Common myeloid progenitor, CD34-positive (primary cell): ENCODE measurements at regions not wholly inside any gene's neighbourhood (a gene's known extent, or its start where the extent isn't known, plus 50 kb on each side); places are given as distances from the start of the nearest gene placed in this dataset.

Source experiments
- CTCF ChIA-PET: fragments of 350-600 bp; sonication (Branson Sonifier 250); formaldehyde crosslinking; loops from one replicate; lab custom pipeline; 2021; ENCODE audit warnings: antibody characterized with exemption; lab: Charles Lee
- POLR2A ChIA-PET: fragments of 350-600 bp; sonication (Branson Sonifier 250); formaldehyde crosslinking; loops from one replicate; lab custom pipeline; 2021; ENCODE audit warnings: antibody characterized with exemption; lab: Charles Lee
- DNase-seq, 3 donors: peaks; one replicate each; pipeline versions ENCODE4 v3.0.0 to v3.0.0-alpha.2; 2013
- H3K27ac ChIP-seq, 2 experiments: 1 replicate in 1 of 2; 2 replicates in 1 of 2; pipeline ENCODE4 v1.7.0; 2013; ENCODE audit warnings: inconsistent platforms in 2 of 2, low read length in 2 of 2, mild to moderate bottlenecking in 2 of 2, low read depth in 1 of 2, moderate library complexity in 1 of 2; ENCODE audit not compliant: severe bottlenecking in 2 of 2, insufficient read depth in 1 of 2, poor library complexity in 1 of 2
- H3K27me3 ChIP-seq, 5 experiments: replicated peaks in 2 of 5; 1 replicate in 3 of 5; 2 replicates in 2 of 5; pipeline versions ENCODE4 v1.6.1 to v1.7.0; 2013; ENCODE audit warnings: low read length in 4 of 5, mild to moderate bottlenecking in 2 of 5, moderate library complexity in 2 of 5, inconsistent platforms in 1 of 5; ENCODE audit not compliant: insufficient read depth in 5 of 5, control insufficient read depth in 4 of 5
- H3K36me3 ChIP-seq, 4 experiments: 1 replicate in 2 of 4; 2 replicates in 2 of 4; pipeline versions ENCODE4 v1.6.1 to v1.7.0; 2013; ENCODE audit warnings: low read length in 3 of 4, control low read depth in 1 of 4, mild to moderate bottlenecking in 1 of 4; ENCODE audit not compliant: control insufficient read depth in 4 of 4, insufficient read depth in 4 of 4
- H3K4me1 ChIP-seq, 4 experiments: 1 replicate in 3 of 4; 2 replicates in 1 of 4; pipeline versions ENCODE4 v1.6.1 to v1.7.1; 2013; ENCODE audit warnings: low read length in 3 of 4, mild to moderate bottlenecking in 3 of 4, control low read depth in 1 of 4, inconsistent platforms in 1 of 4, moderate library complexity in 1 of 4; ENCODE audit not compliant: control insufficient read depth in 4 of 4, insufficient read depth in 4 of 4; ENCODE audit errors: control extremely low read depth in 1 of 4
- H3K4me3 ChIP-seq, 7 experiments: 1 replicate in 4 of 7; 2 replicates in 3 of 7; pipeline versions ENCODE4 v1.5.1 to v1.7.0; 2013; ENCODE audit warnings: mild to moderate bottlenecking in 7 of 7, low read length in 6 of 7, moderate library complexity in 6 of 7, inconsistent platforms in 2 of 7, low read depth in 2 of 7, control low read depth in 1 of 7; ENCODE audit not compliant: insufficient read depth in 4 of 7, control insufficient read depth in 1 of 7; ENCODE audit errors: extremely low read depth in 1 of 7
- H3K9me3 ChIP-seq, 5 experiments: 1 replicate in 4 of 5; 2 replicates in 1 of 5; pipeline versions ENCODE4 v1.6.1 to v1.7.1; 2013; ENCODE audit warnings: low read length in 4 of 5, mild to moderate bottlenecking in 2 of 5, inconsistent platforms in 1 of 5, low read depth in 1 of 5, moderate library complexity in 1 of 5; ENCODE audit not compliant: control insufficient read depth in 4 of 5, insufficient read depth in 2 of 5; ENCODE audit errors: control extremely low read depth in 1 of 5
- WGBS: methylation state at CpG from one replicate; pipeline ENCODE4 v1.1.5; 2013; ENCODE audit not compliant: insufficient coverage; 5-methylcytosine and 5-hydroxymethylcytosine counted together

- POLR2A ChIA-PET, result no interaction called here
Observed at GRCh38 chr17:65393514-65393913, 167.9 kb downstream of the AXIN2 start.

DNA sequence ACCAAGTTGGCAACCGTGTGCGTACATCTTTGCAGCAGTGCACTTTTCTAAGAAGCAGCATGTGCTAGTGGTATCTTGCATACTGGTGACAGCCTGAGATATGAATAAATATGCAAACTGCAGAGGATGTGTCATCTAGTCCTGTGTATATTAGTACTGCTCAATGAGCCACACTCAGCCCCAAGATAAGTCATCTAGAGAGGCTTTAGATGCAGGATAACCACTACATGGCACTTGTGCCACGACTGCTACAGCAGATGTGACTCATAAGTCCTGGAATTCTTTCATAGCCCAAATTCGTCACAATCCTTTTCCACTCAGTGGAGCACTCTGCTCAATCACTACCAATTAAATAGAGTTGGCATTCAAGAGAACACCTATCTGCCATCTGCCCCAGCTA, 171.5 kb downstream of the AXIN2 start:
- ChIA-PET CTCF (no interaction called here), POLR2A (no interaction called here)
- Histone ChIP-seq H3K4me1 (no peaks in the 10 kb centered on the region), H3K27ac (no peak overlapping the region), H3K4me3 (no peak overlapping the region), H3K36me3 (no peaks in the 10 kb centered on the region), H3K27me3 (peaks cover 0 to 10% (median 0%) of the 10 kb centered on the region in 5 experiments), H3K9me3 (no peaks in the 10 kb centered on the region)
- no peak for DNase-seq
- WGBS, result 100% methylated on average over 4 of the region's 4 CpGs

More at GRCh38 chr17:65393514-65393913, 167.9 kb downstream of the AXIN2 start:
- CTCF ChIA-PET, result no interaction called here
- Histone ChIP-seq H3K27ac (no peak overlapping the region), H3K4me3 (no peak overlapping the region), H3K27me3 (peaks cover 0 to 12% (median 0%) of the 10 kb centered on the region in 5 experiments), H3K9me3 (peaks cover 0 to 8% (median 0%) of the 10 kb centered on the region in 5 experiments), H3K4me1 (no peaks in the 10 kb centered on the region), H3K36me3 (no peaks in the 10 kb centered on the region)
- no peak for DNase-seq
- WGBS, result no CpG with 5 or more reads among the region's 4 CpGs

DNA sequence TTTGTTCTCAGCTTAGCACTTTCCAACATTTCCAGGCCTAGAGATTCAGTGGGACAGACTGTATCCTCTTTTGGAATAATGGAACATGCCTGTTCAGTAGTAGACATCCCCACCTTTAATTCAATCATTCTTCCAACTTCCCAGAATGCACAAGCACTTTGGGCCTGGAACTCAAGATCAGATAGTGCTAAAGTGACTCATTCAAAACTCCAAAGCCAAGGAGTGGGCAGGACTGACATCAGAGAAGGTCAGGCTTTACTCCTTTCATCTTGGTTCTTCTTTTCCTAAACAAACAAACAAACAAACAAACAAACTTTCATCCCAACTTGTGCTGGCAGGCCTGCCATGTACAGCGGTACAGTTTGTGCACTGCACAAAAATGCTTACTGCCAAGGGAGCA, 172.0 kb downstream of the AXIN2 start:
- Histone ChIP-seq H3K4me3 (no peak overlapping the region), H3K27me3 (peaks cover 0 to 8% (median 0%) of the 10 kb centered on the region in 5 experiments), H3K9me3 (no peaks in the 10 kb centered on the region), H3K27ac (no peak overlapping the region), H3K4me1 (no peaks in the 10 kb centered on the region), H3K36me3 (no peaks in the 10 kb centered on the region)
- WGBS, result no CpG with 5 or more reads among the region's 1 CpG
- DNase-seq, result no peak
- ChIA-PET CTCF (no interaction called here), POLR2A (no interaction called here)

GRCh38 chr17:65388911-65389310, 172.5 kb downstream of the AXIN2 start:
- WGBS, result 100% methylated on average over 1 of the region's 1 CpG
- CTCF ChIA-PET, result interaction anchor here (0.6 kb wide), 1 partner anchor 1337 kb away, joined by 3 read pairs; no protein-coding TSS in a partner anchor
- POLR2A ChIA-PET, result no interaction called here

DNA sequence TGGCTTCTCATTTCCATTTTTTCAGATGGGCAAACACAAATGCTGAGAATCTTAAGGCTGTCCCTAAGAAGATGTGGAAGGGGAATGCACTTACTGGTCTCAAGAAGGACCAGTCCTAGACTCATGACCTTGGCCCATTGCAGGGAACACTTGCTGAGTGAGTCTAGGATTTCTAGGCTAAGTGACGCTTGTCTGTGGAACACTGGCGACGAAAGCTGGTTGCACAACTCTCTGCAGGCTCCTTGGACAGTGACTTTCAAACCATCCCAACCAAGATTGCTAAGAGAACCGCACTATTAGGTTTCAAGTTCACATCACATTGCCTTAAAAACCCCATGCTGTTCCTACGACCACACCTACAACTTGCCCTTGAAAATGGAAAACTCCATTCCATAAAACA, 174.1 kb downstream of the AXIN2 start:
- H3K36me3 ChIP-seq, result no peaks in the 10 kb centered on the region
- H3K27me3 ChIP-seq, result peaks cover 0 to 7% (median 0%) of the 10 kb centered on the region in 5 experiments
- DNase-seq, result no peak
- WGBS, result 100% methylated on average over 3 of the region's 5 CpGs
- H3K4me1 ChIP-seq, result no peaks in the 10 kb centered on the region
- H3K9me3 ChIP-seq, result no peaks in the 10 kb centered on the region
- no peak overlapping the region for H3K27ac ChIP-seq
- H3K4me3 ChIP-seq, result no peak overlapping the region
- ChIA-PET CTCF (no interaction called here), POLR2A (no interaction called here)

More at GRCh38 chr17:65388911-65389310, 172.5 kb downstream of the AXIN2 start:
- peaks cover 0 to 8% (median 0%) of the 10 kb centered on the region in 5 experiments for H3K27me3 ChIP-seq
- no peak overlapping the region for H3K4me3 ChIP-seq
- no peak overlapping the region for H3K27ac ChIP-seq
- no peaks in the 10 kb centered on the region for H3K36me3 ChIP-seq
- no peaks in the 10 kb centered on the region for H3K4me1 ChIP-seq
- DNase-seq, result no peak
- no peaks in the 10 kb centered on the region for H3K9me3 ChIP-seq

- no peak for DNase-seq
- ChIA-PET POLR2A (no interaction called here), CTCF (no interaction called here)
- H3K9me3 ChIP-seq, result no peaks in the 10 kb centered on the region
- H3K4me3 ChIP-seq, result no peak overlapping the region
- H3K27ac ChIP-seq, result no peak overlapping the region
- no peaks in the 10 kb centered on the region for H3K36me3 ChIP-seq
- 97% methylated on average over 13 of the region's 15 CpGs for WGBS
- H3K4me1 ChIP-seq, result no peaks in the 10 kb centered on the region
- peaks cover 0 to 7% (median 0%) of the 10 kb centered on the region in 5 experiments for H3K27me3 ChIP-seq
Observed at GRCh38 chr17:65385726-65386125, 175.7 kb downstream of the AXIN2 start.

DNA sequence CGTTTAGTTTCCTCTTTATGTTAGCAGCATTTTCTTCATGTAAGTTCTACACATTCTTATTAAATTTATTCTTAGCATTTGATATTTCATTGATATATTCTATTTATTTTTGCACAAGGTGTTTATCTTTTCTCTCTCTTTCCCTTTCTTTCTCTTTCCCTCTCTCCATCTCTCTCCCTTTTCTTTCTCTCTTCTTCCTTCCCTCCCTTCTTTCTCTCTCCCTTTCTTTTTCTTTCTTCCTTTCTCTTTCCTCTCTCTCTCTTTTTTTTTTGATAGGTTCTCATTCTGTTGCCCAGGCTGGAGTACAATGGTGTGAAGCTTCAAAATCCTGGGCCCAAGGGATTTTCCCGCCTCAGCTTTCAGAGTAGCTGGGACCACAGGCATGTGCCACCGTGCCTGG, 176.4 kb downstream of the AXIN2 start:
- no peak overlapping the region for H3K4me3 ChIP-seq
- no peak overlapping the region for H3K27ac ChIP-seq
- 100% methylated on average over 2 of the region's 3 CpGs for WGBS
- H3K9me3 ChIP-seq, result no peaks in the 10 kb centered on the region
- ChIA-PET POLR2A (interaction anchor here (0.6 kb wide), 1 partner anchor 14 kb away, joined by 3 read pairs; no protein-coding TSS in a partner anchor), CTCF (no interaction called here)
- no peaks in the 10 kb centered on the region for H3K36me3 ChIP-seq
- DNase-seq, result no peak
- peaks cover 0 to 7% (median 0%) of the 10 kb centered on the region in 5 experiments for H3K27me3 ChIP-seq
- H3K4me1 ChIP-seq, result no peaks in the 10 kb centered on the region
